Hepatocyte (in vitro differentiated cells): ENCODE measurements at regions not wholly inside any gene's neighbourhood (a gene's known extent, or its start where the extent isn't known, plus 50 kb on each side); places are given as distances from the start of the nearest gene placed in this dataset.

Experiments
- CTCF ChIP-seq: fragments of 200-600 bp; sonication (generic); IDR thresholded peaks from 2 replicates; pipeline ENCODE4 v1.5.1; 2016; ENCODE audit warnings: antibody characterized with exemption, mild to moderate bottlenecking; ENCODE audit not compliant: poor library complexity
- EZH2 ChIP-seq: fragments of 200-600 bp; sonication (generic); IDR thresholded peaks from 2 replicates; pipeline ENCODE4 v1.6.1; 2016; ENCODE audit warnings: antibody characterized with exemption, mild to moderate bottlenecking, borderline replicate concordance

- TF ChIP-seq CTCF = no peak
- TF ChIP-seq EZH2 = no peak
Observed at GRCh38 chr7:13320333-13320732, 632.9 kb downstream of the ARL4A start.
